ENCODE measurements at regions not wholly inside any gene's neighbourhood (a gene's known extent, or its start where the extent isn't known, plus 50 kb on each side); places are given as distances from the start of the nearest gene placed in this dataset.

DNA sequence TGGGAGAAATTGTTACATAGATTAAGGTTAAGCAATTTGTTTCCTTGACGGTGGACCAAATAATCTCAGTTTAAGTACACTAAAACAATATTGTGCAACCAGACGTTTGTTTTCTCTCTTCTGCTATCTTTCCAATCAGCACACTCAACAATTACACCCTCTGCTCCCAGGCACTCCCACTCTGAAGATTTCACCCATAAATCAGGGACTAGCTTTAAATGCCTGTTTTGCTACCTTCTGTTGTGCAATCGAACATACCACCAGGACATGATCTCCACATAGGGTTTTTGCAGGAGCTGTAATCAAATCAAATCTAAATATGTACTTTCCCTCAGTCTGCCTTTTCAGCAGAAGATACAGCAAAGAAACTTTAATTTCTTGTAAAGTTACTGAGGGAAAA is 405.8 kb upstream of the TLE4 start:
- TF ChIP-seq, protein P1, sequence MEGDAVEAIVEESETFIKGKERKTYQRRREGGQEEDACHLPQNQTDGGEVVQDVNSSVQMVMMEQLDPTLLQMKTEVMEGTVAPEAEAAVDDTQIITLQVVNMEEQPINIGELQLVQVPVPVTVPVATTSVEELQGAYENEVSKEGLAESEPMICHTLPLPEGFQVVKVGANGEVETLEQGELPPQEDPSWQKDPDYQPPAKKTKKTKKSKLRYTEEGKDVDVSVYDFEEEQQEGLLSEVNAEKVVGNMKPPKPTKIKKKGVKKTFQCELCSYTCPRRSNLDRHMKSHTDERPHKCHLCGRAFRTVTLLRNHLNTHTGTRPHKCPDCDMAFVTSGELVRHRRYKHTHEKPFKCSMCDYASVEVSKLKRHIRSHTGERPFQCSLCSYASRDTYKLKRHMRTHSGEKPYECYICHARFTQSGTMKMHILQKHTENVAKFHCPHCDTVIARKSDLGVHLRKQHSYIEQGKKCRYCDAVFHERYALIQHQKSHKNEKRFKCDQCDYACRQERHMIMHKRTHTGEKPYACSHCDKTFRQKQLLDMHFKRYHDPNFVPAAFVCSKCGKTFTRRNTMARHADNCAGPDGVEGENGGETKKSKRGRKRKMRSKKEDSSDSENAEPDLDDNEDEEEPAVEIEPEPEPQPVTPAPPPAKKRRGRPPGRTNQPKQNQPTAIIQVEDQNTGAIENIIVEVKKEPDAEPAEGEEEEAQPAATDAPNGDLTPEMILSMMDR (IDR thresholded peaks at IDR 0.05): no peak
- TF ChIP-seq POLR2A (IDR thresholded peaks at IDR 0.05): no peak
